Adrenal gland (tissue), 9 donors: ENCODE measurements at regions not wholly inside any gene's neighbourhood (a gene's known extent, or its start where the extent isn't known, plus 50 kb on each side); places are given as distances from the start of the nearest gene placed in this dataset.
A peak's percentile ranks its signal among the peaks of the same experiment; 100 is the strongest.

Experiments used
- DNase-seq, 7 donors: peaks; one replicate each; pipeline ENCODE4 v3.0.0-alpha.2; 2019 to 2020
- H3K27ac ChIP-seq, 5 donors: fragments of 200-600 bp; sonication (generic) in 4 of 5; 1 replicate in 3 of 5; 2 replicates in 2 of 5; pipeline versions ENCODE4 v1.5.1 to v1.8.0; 2016 to 2020; ENCODE audit warnings: mild to moderate bottlenecking in 1 of 5
- H3K27me3 ChIP-seq: fragments of 200-600 bp; 2 replicates; pipeline ENCODE4 v1.8.0; 2021
- H3K36me3 ChIP-seq, 2 donors: fragments of 200-600 bp; replicated peaks in 1 of 2; 1 replicate in 1 of 2; 2 replicates in 1 of 2; pipeline versions ENCODE4 v1.5.1 to v1.8.0; 2018 to 2022
- H3K4me1 ChIP-seq, 2 donors: fragments of 200-600 bp; replicated peaks in 1 of 2; 1 replicate in 1 of 2; 2 replicates in 1 of 2; pipeline versions ENCODE4 v1.5.1 to v1.8.0; 2018 to 2021
- H3K4me3 ChIP-seq, 4 donors: fragments of 200-600 bp; sonication (generic) in 3 of 4; one replicate each; pipeline ENCODE4 v1.5.1; 2016 to 2018
- H3K9me3 ChIP-seq, 3 donors: fragments of 200-600 bp; sonication (generic) in 1 of 3; replicated peaks in 1 of 3; 1 replicate in 2 of 3; 2 replicates in 1 of 3; pipeline versions ENCODE4 v1.5.1 to v1.8.0; 2016 to 2021
- POLR2A ChIP-seq, 2 donors: fragments of 450-650 bp; IDR thresholded peaks; one replicate each; pipeline ENCODE4 v1.6.1; 2017; ENCODE audit warnings: antibody characterized with exemption in 2 of 2, mild to moderate bottlenecking in 2 of 2, moderate library complexity in 1 of 2
- WGBS, 4 donors: extraction: QIAGEN DNeasy Blood & Tissue Kit in 2 of 4; methylation state at CpG; one replicate each; pipeline versions ENCODE4 v1.1.5 to v1.1.7; 2013 to 2017; 5-methylcytosine and 5-hydroxymethylcytosine counted together
- intact Hi-C, 2 donors: fragments of 100-400 bp; cut with DNase I; formaldehyde crosslinking; loops; one replicate each; pipeline versions ENCODE4 v1.14.1 to v1.15.0; 2022 to 2023
- TF ChIP-seq, protein P1 (sequence below), 6 experiments: fragments of 450-650 bp in 4 of 6; fragments of 200-600 bp in 2 of 6; sonication (generic) in 1 of 6; IDR thresholded peaks; 1 replicate in 5 of 6; 2 replicates in 1 of 6; pipeline versions ENCODE4 v1.5.1 to v1.8.0; 2016 to 2021; ENCODE audit warnings: antibody characterized with exemption in 6 of 6, mild to moderate bottlenecking in 2 of 6, moderate library complexity in 1 of 6
- donor health status: healthy with polysubstance abuse.
- donor health status: Bipolar disorder and iron deficiency.
- donor health status: DM: yes; HTN: yes; CAD: no.
- donor health status: DM: no; HTN: no; CAD: no.
- donor health status: DM: no; HTN: no; CAD: no.

- intact Hi-C loops, result loop anchor here in 1 of 2 donors (5.0 to 10.0 kb wide), 2 partner anchors 118 to 530 kb away; no protein-coding TSS in a partner anchor
- WGBS, 4 donors, result 83 to 93% (median 86%) methylated on average over 10 of the region's 10 CpGs
Measured at GRCh38 chr2:16777123-16777870, 111.7 kb upstream of the CYRIA start.

DNA sequence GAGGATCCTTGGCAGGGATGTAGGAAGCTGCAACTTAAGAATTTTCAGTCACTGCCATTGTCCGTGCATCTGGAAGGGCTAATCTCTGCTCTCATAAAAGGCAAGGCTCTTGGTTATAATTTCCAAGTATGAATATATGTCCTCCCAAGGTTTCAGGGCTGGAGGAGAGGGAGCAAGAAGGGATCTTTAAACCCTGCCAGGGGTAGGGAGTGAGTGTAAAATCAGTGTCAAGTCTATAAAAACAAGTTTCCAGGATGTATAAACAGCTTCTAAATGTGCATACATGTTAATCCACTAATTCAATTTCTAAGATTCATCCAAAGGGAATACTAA lies 110.2 kb upstream of the CYRIA start:
- intact Hi-C loops, result loop anchor here in 1 of 2 donors (5.0 to 10.0 kb wide), 2 partner anchors 119 to 531 kb away; no protein-coding TSS in a partner anchor

More at GRCh38 chr2:16777123-16777870, 111.7 kb upstream of the CYRIA start:
- TF ChIP-seq, protein P1, sequence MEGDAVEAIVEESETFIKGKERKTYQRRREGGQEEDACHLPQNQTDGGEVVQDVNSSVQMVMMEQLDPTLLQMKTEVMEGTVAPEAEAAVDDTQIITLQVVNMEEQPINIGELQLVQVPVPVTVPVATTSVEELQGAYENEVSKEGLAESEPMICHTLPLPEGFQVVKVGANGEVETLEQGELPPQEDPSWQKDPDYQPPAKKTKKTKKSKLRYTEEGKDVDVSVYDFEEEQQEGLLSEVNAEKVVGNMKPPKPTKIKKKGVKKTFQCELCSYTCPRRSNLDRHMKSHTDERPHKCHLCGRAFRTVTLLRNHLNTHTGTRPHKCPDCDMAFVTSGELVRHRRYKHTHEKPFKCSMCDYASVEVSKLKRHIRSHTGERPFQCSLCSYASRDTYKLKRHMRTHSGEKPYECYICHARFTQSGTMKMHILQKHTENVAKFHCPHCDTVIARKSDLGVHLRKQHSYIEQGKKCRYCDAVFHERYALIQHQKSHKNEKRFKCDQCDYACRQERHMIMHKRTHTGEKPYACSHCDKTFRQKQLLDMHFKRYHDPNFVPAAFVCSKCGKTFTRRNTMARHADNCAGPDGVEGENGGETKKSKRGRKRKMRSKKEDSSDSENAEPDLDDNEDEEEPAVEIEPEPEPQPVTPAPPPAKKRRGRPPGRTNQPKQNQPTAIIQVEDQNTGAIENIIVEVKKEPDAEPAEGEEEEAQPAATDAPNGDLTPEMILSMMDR (IDR thresholded peaks at IDR 0.05), result no peak
- no peak for TF ChIP-seq POLR2A (IDR thresholded peaks at IDR 0.05)
- Histone ChIP-seq H3K27ac (no peak overlapping the region), H3K36me3 (no peaks in the 10 kb centered on the region), H3K4me3 (no peak overlapping the region), H3K27me3 (no peaks in the 10 kb centered on the region), H3K4me1 (no peaks in the 10 kb centered on the region), H3K9me3 (no peaks in the 10 kb centered on the region)
- DNase-seq, result no peak

GRCh38 chr2:16774980-16775898 lies 109.6 kb upstream of the CYRIA start:
- peak in 1 of 7 donors; percentile 61 for DNase-seq
- TF ChIP-seq POLR2A (IDR thresholded peaks at IDR 0.05), result no peak
- TF ChIP-seq, protein P1 (IDR thresholded peaks at IDR 0.05), result peak in 1 of 6 experiments; percentile 22
- H3K36me3 ChIP-seq, result no peaks in the 10 kb centered on the region
- no peak overlapping the region for H3K27ac ChIP-seq
- no peaks in the 10 kb centered on the region for H3K27me3 ChIP-seq
- H3K9me3 ChIP-seq, result no peaks in the 10 kb centered on the region
- H3K4me3 ChIP-seq, result no peak overlapping the region
- no peaks in the 10 kb centered on the region for H3K4me1 ChIP-seq
- 68 to 78% (median 74%) methylated on average over 13 to 16 of the region's 16 CpGs for WGBS, 4 donors
- intact Hi-C loops, result loop anchor here (5.0 to 10.0 kb wide), 2 partner anchors 120 to 532 kb away; no protein-coding TSS in a partner anchor

More for the DNA sequence above, 110.2 kb upstream of the CYRIA start:
- no peaks in the 10 kb centered on the region for H3K36me3 ChIP-seq
- no peak overlapping the region for H3K27ac ChIP-seq
- H3K9me3 ChIP-seq, result no peaks in the 10 kb centered on the region
- 33 to 83% (median 57%) methylated on average over 1 of the region's 1 CpG for WGBS, 4 donors
- no peaks in the 10 kb centered on the region for H3K27me3 ChIP-seq
- no peaks in the 10 kb centered on the region for H3K4me1 ChIP-seq
- DNase-seq, result no peak
- no peak overlapping the region for H3K4me3 ChIP-seq
- TF ChIP-seq, protein P1 (IDR thresholded peaks at IDR 0.05), result no peak
- TF ChIP-seq POLR2A (IDR thresholded peaks at IDR 0.05), result no peak

- no peaks in the 10 kb centered on the region for H3K9me3 ChIP-seq
- no peaks in the 10 kb centered on the region for H3K4me1 ChIP-seq
- H3K27me3 ChIP-seq, result no peaks in the 10 kb centered on the region
- intact Hi-C loops, result loop anchor here (5.0 to 10.0 kb wide), 2 partner anchors 121 to 533 kb away; no protein-coding TSS in a partner anchor
- 53 to 64% (median 56%) methylated on average over 2 of the region's 2 CpGs for WGBS, 4 donors
- TF ChIP-seq, protein P1 (IDR thresholded peaks at IDR 0.05), result no peak
- no peaks in the 10 kb centered on the region for H3K36me3 ChIP-seq
- DNase-seq, result no peak
- no peak overlapping the region for H3K4me3 ChIP-seq
- H3K27ac ChIP-seq, result no peak overlapping the region
Measured at GRCh38 chr2:16774091-16774490, 108.5 kb upstream of the CYRIA start.
